ENCODE measurements at regions not wholly inside any gene's neighbourhood (a gene's known extent, or its start where the extent isn't known, plus 50 kb on each side); places are given as distances from the start of the nearest gene placed in this dataset.

- Histone ChIP-seq H3K4me1 (replicated peaks in 1 of 2; ENCODE audit: control insufficient read depth in 2 of 2, insufficient read depth in 2 of 2, low read length in 2 of 2) (no peaks in the 10 kb centered on the region), H3K9me3 (replicated peaks; ENCODE audit: control insufficient read depth, insufficient read depth, low read depth, low read length) (no peaks in the 10 kb centered on the region), H3K27ac (ENCODE audit: extremely low read depth, low read depth, low read length) (no peak overlapping the region), H4K20me1 (replicated peaks; ENCODE audit: control insufficient read depth, insufficient read depth, low read length) (no peaks in the 10 kb centered on the region), H3K9ac (ENCODE audit: insufficient read depth in 1 of 2, low read depth in 2 of 2, low read length in 2 of 2) (no peak overlapping the region), H3K27me3 (ENCODE audit: control insufficient read depth in 2 of 2, insufficient read depth in 2 of 2, low read length in 2 of 2) (no peaks in the 10 kb centered on the region), H3K4me2 (ENCODE audit: insufficient read depth, low read length) (no peak overlapping the region), H3K79me2 (ENCODE audit: control insufficient read depth, insufficient read depth, low read length) (no peaks in the 10 kb centered on the region), H2AFZ (ENCODE audit: low read depth, low read length) (no peak overlapping the region), H3K9me1 (ENCODE audit: control insufficient read depth, insufficient read depth, low read length) (no peaks in the 10 kb centered on the region), H3K36me3 (ENCODE audit: control insufficient read depth, insufficient read depth, low read length) (no peaks in the 10 kb centered on the region), H3K4me3 (no peak overlapping the region)
- FAIRE-seq (no peak), ATAC-seq (no peak), DNase-seq (ENCODE audit: extremely low read depth in 1 of 4, low spot score in 3 of 4) (no peak)
- in situ Hi-C loops (cut with MboI) (no loop called here), intact Hi-C loops (cut with micrococcal nuclease) (no loop called here)
- BruUV-seq (replicated peaks) = no TSS peak
- TF ChIP-seq, protein P1, sequence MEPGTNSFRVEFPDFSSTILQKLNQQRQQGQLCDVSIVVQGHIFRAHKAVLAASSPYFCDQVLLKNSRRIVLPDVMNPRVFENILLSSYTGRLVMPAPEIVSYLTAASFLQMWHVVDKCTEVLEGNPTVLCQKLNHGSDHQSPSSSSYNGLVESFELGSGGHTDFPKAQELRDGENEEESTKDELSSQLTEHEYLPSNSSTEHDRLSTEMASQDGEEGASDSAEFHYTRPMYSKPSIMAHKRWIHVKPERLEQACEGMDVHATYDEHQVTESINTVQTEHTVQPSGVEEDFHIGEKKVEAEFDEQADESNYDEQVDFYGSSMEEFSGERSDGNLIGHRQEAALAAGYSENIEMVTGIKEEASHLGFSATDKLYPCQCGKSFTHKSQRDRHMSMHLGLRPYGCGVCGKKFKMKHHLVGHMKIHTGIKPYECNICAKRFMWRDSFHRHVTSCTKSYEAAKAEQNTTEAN (CRISPR knock-in tag; IDR thresholded peaks at IDR 0.05) = no peak
- TF ChIP-seq, protein P2, sequence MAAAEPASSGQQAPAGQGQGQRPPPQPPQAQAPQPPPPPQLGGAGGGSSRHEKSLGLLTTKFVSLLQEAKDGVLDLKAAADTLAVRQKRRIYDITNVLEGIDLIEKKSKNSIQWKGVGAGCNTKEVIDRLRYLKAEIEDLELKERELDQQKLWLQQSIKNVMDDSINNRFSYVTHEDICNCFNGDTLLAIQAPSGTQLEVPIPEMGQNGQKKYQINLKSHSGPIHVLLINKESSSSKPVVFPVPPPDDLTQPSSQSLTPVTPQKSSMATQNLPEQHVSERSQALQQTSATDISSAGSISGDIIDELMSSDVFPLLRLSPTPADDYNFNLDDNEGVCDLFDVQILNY (CRISPR knock-in tag; IDR thresholded peaks at IDR 0.05) = no peak
- CTCF ChIA-PET (ENCODE audit: low intra/inter-chr PET ratio) = no interaction called here
- WGBS (ENCODE audit: insufficient coverage, low coverage, missing lambda C conversion rate) = 0% methylated on average over 2 of the region's 2 CpGs
- POLR2A ChIA-PET = no interaction called here
These were observed 344.2 kb downstream of the CBLL2 start for GRCh38 chrX:22616867-22617266.

DNA sequence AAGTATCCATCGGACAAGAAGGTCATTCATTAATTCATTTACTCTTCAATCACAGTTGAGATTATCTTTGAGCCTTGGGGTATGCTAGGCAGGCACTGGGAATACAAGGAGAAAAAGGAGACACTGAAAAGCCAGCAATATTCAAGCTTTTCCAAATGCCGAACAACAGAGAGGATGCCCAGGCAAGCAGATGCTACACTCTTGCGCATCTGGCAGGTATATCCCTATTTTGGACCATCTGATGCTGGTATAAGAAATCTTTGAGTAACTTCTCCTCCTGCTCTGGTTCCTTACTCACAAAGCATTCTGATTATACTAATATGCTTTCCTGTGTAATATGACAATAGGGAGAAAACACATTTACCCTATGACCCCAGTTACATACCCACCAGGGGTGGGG is 354.9 kb downstream of the CBLL2 start:
- H3K4me1 ChIP-seq (replicated peaks in 1 of 2; ENCODE audit: control insufficient read depth in 2 of 2, insufficient read depth in 2 of 2, low read length in 2 of 2) = no peaks in the 10 kb centered on the region
- ATAC-seq (no peak), DNase-seq (ENCODE audit: extremely low read depth in 1 of 4, low spot score in 3 of 4) (no peak), FAIRE-seq (no peak)
- H2AFZ ChIP-seq (ENCODE audit: low read depth, low read length) = no peak overlapping the region
- no peak overlapping the region for H3K27ac ChIP-seq (ENCODE audit: extremely low read depth, low read depth, low read length)
- H3K4me3 ChIP-seq = no peak overlapping the region
- intact Hi-C loops (cut with micrococcal nuclease) = no loop called here
- CTCF ChIA-PET (ENCODE audit: low intra/inter-chr PET ratio) = no interaction called here
- no peaks in the 10 kb centered on the region for H4K20me1 ChIP-seq (replicated peaks; ENCODE audit: control insufficient read depth, insufficient read depth, low read length)
- WGBS (ENCODE audit: insufficient coverage, low coverage, missing lambda C conversion rate) = 0% methylated on average over 3 of the region's 3 CpGs
- no peaks in the 10 kb centered on the region for H3K27me3 ChIP-seq (ENCODE audit: control insufficient read depth in 2 of 2, insufficient read depth in 2 of 2, low read length in 2 of 2)
- no peak overlapping the region for H3K9ac ChIP-seq (ENCODE audit: insufficient read depth in 1 of 2, low read depth in 2 of 2, low read length in 2 of 2)
- POLR2A ChIA-PET = no interaction called here
- no peaks in the 10 kb centered on the region for H3K36me3 ChIP-seq (ENCODE audit: control insufficient read depth, insufficient read depth, low read length)
- no peaks in the 10 kb centered on the region for H3K9me3 ChIP-seq (replicated peaks; ENCODE audit: control insufficient read depth, insufficient read depth, low read depth, low read length)
- H3K79me2 ChIP-seq (ENCODE audit: control insufficient read depth, insufficient read depth, low read length) = no peaks in the 10 kb centered on the region
- no TSS peak for BruUV-seq (replicated peaks)
- H3K4me2 ChIP-seq (ENCODE audit: insufficient read depth, low read length) = no peak overlapping the region
- in situ Hi-C loops (cut with MboI) = no loop called here
- H3K9me1 ChIP-seq (ENCODE audit: control insufficient read depth, insufficient read depth, low read length) = no peaks in the 10 kb centered on the region
- TF ChIP-seq CC2D1A (IDR thresholded peaks at IDR 0.05) (no peak), ZNF431 (CRISPR knock-in tag; IDR thresholded peaks at IDR 0.05) (no peak), ZNF76 (CRISPR knock-in tag; IDR thresholded peaks at IDR 0.05; ENCODE audit: borderline replicate concordance) (no peak), XRCC3 (IDR thresholded peaks at IDR 0.05) (no peak), ZNF449 (CRISPR knock-in tag; IDR thresholded peaks at IDR 0.05) (no peak)
- TF ChIP-seq, protein P3, sequence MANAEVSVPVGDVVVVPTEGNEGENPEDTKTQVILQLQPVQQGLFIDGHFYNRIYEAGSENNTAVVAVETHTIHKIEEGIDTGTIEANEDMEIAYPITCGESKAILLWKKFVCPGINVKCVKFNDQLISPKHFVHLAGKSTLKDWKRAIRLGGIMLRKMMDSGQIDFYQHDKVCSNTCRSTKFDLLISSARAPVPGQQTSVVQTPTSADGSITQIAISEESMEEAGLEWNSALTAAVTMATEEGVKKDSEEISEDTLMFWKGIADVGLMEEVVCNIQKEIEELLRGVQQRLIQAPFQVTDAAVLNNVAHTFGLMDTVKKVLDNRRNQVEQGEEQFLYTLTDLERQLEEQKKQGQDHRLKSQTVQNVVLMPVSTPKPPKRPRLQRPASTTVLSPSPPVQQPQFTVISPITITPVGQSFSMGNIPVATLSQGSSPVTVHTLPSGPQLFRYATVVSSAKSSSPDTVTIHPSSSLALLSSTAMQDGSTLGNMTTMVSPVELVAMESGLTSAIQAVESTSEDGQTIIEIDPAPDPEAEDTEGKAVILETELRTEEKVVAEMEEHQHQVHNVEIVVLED (CRISPR knock-in tag; IDR thresholded peaks at IDR 0.05) = no peak
- TF ChIP-seq, protein P4, sequence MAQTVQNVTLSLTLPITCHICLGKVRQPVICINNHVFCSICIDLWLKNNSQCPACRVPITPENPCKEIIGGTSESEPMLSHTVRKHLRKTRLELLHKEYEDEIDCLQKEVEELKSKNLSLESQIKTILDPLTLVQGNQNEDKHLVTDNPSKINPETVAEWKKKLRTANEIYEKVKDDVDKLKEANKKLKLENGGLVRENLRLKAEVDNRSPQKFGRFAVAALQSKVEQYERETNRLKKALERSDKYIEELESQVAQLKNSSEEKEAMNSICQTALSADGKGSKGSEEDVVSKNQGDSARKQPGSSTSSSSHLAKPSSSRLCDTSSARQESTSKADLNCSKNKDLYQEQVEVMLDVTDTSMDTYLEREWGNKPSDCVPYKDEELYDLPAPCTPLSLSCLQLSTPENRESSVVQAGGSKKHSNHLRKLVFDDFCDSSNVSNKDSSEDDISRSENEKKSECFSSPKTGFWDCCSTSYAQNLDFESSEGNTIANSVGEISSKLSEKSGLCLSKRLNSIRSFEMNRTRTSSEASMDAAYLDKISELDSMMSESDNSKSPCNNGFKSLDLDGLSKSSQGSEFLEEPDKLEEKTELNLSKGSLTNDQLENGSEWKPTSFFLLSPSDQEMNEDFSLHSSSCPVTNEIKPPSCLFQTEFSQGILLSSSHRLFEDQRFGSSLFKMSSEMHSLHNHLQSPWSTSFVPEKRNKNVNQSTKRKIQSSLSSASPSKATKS (CRISPR knock-in tag; IDR thresholded peaks at IDR 0.05) = no peak
